ENCODE measurements at regions not wholly inside any gene's neighbourhood (a gene's known extent, or its start where the extent isn't known, plus 50 kb on each side); places are given as distances from the start of the nearest gene placed in this dataset.

DNA sequence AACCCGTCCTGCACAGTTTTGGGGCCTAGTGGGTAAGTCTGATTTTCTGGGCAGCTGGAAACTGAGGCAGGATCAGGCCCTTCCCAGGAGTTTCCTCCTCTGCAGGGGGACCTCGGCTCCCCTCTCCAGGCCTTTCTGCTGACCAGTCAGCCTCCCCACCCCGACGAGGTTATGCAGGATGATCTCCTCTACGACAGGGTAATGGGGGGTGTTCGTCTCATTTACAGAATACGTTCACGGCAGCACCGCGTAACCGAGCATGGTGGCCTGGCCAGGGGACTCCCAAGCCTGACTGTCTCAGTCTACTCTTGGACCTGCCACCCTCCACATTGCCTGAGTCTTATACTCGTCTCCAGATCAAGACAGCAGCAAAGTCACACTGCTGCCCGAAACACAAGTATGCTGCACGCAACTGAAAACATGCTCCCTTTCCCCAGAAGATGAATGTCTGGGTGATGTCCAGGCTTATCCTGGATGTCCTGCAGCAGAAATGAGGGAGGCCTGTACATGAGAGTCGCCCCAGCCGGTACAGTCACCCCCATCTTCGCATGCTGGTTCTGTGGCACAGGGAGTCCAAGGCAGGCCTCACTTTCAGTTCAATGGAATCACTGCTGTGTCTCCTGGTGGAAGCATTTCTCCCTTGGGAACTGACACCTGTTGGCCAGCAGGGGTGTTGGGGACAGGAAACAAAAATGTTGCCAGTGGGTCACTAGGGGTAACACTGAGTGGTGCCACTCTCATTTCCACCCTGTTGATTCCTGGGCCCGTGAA lies 120.8 kb downstream of the SOX1 start:
- H3K4me1 Mint-ChIP-seq (ENCODE audit: low read depth) = no peaks in the 10 kb centered on the region
- Histone ChIP-seq H3K27me3 (ENCODE audit: control insufficient read depth in 1 of 2, insufficient read depth in 2 of 2, low read length in 2 of 2) (no peaks in the 10 kb centered on the region), H3K36me3 (ENCODE audit: insufficient read depth, low read length) (no peaks in the 10 kb centered on the region), H3K9me3 (ENCODE audit: control insufficient read depth in 1 of 2, insufficient read depth in 1 of 2, low read length in 2 of 2) (peaks cover 0 to 25% of the 10 kb centered on the region in 2 experiments), H3K27ac (ENCODE audit: low read depth in 1 of 2, low read length in 2 of 2) (no peak overlapping the region), H3K4me1 (ENCODE audit: insufficient read depth, low read length) (no peaks in the 10 kb centered on the region), H3K4me3 (ENCODE audit: low read length) (no peak overlapping the region)
- TF ChIP-seq, protein P1, sequence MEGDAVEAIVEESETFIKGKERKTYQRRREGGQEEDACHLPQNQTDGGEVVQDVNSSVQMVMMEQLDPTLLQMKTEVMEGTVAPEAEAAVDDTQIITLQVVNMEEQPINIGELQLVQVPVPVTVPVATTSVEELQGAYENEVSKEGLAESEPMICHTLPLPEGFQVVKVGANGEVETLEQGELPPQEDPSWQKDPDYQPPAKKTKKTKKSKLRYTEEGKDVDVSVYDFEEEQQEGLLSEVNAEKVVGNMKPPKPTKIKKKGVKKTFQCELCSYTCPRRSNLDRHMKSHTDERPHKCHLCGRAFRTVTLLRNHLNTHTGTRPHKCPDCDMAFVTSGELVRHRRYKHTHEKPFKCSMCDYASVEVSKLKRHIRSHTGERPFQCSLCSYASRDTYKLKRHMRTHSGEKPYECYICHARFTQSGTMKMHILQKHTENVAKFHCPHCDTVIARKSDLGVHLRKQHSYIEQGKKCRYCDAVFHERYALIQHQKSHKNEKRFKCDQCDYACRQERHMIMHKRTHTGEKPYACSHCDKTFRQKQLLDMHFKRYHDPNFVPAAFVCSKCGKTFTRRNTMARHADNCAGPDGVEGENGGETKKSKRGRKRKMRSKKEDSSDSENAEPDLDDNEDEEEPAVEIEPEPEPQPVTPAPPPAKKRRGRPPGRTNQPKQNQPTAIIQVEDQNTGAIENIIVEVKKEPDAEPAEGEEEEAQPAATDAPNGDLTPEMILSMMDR (IDR thresholded peaks at IDR 0.05) = no peak
- DNase-seq (no peak), ATAC-seq (ENCODE audit: poor library complexity) (no peak)
- H3K9me3 Mint-ChIP-seq = peaks cover 3% of the 10 kb centered on the region
- ChIA-PET CTCF (no interaction called here), POLR2A (no interaction called here)
- no peaks in the 10 kb centered on the region for H3K36me3 Mint-ChIP-seq (ENCODE audit: low read depth)
- intact Hi-C loops (cut with DNase I, micrococcal nuclease) = no loop called here
- H3K27me3 Mint-ChIP-seq = no peaks in the 10 kb centered on the region
- no peak overlapping the region for H3K27ac Mint-ChIP-seq
- no peak overlapping the region for H3K4me3 Mint-ChIP-seq

DNA sequence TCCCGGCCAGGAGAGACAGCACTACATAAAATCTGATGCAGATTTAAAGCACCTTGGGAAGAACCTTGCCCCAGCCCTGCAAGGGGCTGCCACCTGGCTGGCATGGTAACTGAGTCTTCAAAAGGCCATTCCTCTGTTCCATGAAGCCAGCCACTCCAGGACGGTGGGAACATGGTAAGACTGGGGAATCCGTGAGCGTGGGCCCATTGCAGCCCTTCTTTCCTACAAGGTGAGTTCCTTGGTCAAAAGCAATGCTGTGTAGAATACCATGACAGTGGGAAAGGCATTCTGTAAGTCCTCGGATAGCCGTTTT lies 121.3 kb downstream of the SOX1 start:
- no peaks in the 10 kb centered on the region for H3K36me3 ChIP-seq (ENCODE audit: insufficient read depth, low read length)
- Mint-ChIP-seq H3K27me3 (no peaks in the 10 kb centered on the region), H3K27ac (no peak overlapping the region), H3K4me1 (ENCODE audit: low read depth) (no peaks in the 10 kb centered on the region), H3K36me3 (ENCODE audit: low read depth) (no peaks in the 10 kb centered on the region), H3K4me3 (no peak overlapping the region), H3K9me3 (peaks cover 6% of the 10 kb centered on the region)
- no peaks in the 10 kb centered on the region for H3K4me1 ChIP-seq (ENCODE audit: insufficient read depth, low read length)
- CTCF ChIA-PET = no interaction called here
- no peak overlapping the region for H3K27ac ChIP-seq (ENCODE audit: low read depth in 1 of 2, low read length in 2 of 2)
- TF ChIP-seq, protein P1 (IDR thresholded peaks at IDR 0.05) = no peak
- POLR2A ChIA-PET = no interaction called here
- peaks cover 0 to 20% of the 10 kb centered on the region in 2 experiments for H3K9me3 ChIP-seq (ENCODE audit: control insufficient read depth in 1 of 2, insufficient read depth in 1 of 2, low read length in 2 of 2)
- no peaks in the 10 kb centered on the region for H3K27me3 ChIP-seq (ENCODE audit: control insufficient read depth in 1 of 2, insufficient read depth in 2 of 2, low read length in 2 of 2)
- DNase-seq = no peak
- ATAC-seq (ENCODE audit: poor library complexity) = no peak
- intact Hi-C loops (cut with DNase I, micrococcal nuclease) = no loop called here
- no peak overlapping the region for H3K4me3 ChIP-seq (ENCODE audit: low read length)

DNA sequence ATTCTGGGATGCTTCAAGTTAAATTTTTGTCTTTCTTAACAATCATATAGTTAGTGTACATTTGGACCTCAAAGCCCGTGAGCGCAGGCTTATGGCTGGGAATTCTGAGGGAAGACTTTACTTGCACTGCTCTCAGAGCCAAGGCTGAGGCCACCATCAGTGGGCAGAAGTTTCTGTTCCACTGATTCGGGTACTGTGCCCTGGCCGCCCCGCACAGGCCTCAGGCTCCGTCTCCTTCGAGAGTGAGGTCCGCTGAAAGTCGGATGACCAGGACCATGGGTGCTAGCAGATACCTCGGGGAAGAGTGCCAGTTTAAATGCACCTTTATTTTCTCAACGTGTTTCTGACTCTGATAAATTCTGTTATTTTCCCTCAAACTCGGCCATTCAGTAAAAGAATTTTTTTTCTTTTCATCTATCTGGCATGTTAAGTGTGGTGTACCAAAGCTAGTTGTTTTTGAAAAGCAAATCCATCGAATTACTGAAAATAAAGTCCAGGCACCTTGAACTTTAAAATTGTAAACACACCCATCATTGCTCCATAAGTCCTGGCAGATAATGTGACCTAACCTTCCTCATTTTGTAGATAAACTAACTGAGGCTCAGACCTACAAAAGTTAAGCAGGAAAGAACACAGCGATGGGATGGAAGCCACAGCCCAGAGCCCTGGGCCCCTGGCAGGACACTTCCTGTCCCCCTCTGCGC lies 126.7 kb downstream of the SOX1 start:
- Mint-ChIP-seq H3K9me3 (peaks cover 10% of the 10 kb centered on the region), H3K4me1 (ENCODE audit: low read depth) (no peaks in the 10 kb centered on the region), H3K4me3 (no peak overlapping the region), H3K36me3 (ENCODE audit: low read depth) (no peaks in the 10 kb centered on the region), H3K27me3 (no peaks in the 10 kb centered on the region), H3K27ac (no peak overlapping the region)
- ChIA-PET CTCF (no interaction called here), POLR2A (no interaction called here)
- H3K36me3 ChIP-seq (ENCODE audit: insufficient read depth, low read length) = no peaks in the 10 kb centered on the region
- H3K27ac ChIP-seq (ENCODE audit: low read depth in 1 of 2, low read length in 2 of 2) = no peak overlapping the region
- peaks cover 0 to 16% of the 10 kb centered on the region in 2 experiments for H3K9me3 ChIP-seq (ENCODE audit: control insufficient read depth in 1 of 2, insufficient read depth in 1 of 2, low read length in 2 of 2)
- no peak overlapping the region for H3K4me3 ChIP-seq (ENCODE audit: low read length)
- no peaks in the 10 kb centered on the region for H3K4me1 ChIP-seq (ENCODE audit: insufficient read depth, low read length)
- ATAC-seq (ENCODE audit: poor library complexity) (no peak), DNase-seq (no peak)
- intact Hi-C loops (cut with DNase I, micrococcal nuclease) = no loop called here
- TF ChIP-seq, protein P1 (IDR thresholded peaks at IDR 0.05) = no peak
- peaks cover 0 to 6% of the 10 kb centered on the region in 2 experiments for H3K27me3 ChIP-seq (ENCODE audit: control insufficient read depth in 1 of 2, insufficient read depth in 2 of 2, low read length in 2 of 2)

Measured in CD4-positive, alpha-beta T cell (primary cell).